Activated CD4-positive, alpha-beta T cell treated with anti-CD3 and anti-CD28 coated beads, Interleukin-2, Interleukin-4, amounts not matched to agents 100 ng/mL and 50 ng/mL, durations not matched to agents 16 hours and 8 hours (primary cell): ENCODE measurements at regions not wholly inside any gene's neighbourhood (a gene's known extent, or its start where the extent isn't known, plus 50 kb on each side); places are given as distances from the start of the nearest gene placed in this dataset.
"Not testable (repeated sequence)": the region's sequence is repeated elsewhere in the genome, so short reads cannot be mapped to it uniquely, and the experiment has no call there.

Experiments
- DNase-seq: peaks from one replicate; pipeline ENCODE4 v3.0.0-alpha.2; 2020; ENCODE audit warnings: low spot score

DNA sequence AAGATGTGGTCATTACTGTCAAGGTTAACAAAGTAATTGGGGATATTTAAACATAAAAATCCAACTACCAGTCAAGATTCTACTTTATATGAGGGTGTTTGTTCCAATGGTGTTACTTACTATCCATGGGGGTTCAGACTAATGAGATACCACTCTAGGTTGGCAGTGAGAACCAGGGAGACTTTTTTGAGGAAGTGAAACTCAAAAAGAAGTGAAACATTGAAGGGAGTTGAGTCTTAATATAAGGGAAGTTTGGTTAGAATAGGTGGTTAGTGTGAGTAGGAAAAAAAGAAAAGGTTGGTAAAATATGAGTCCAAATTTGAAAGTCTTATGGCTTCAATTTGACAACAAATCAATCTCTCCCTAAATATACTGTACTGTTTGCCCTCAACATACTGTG, 123.6 kb upstream of the ANK3 start:
- no peak for DNase-seq

DNA sequence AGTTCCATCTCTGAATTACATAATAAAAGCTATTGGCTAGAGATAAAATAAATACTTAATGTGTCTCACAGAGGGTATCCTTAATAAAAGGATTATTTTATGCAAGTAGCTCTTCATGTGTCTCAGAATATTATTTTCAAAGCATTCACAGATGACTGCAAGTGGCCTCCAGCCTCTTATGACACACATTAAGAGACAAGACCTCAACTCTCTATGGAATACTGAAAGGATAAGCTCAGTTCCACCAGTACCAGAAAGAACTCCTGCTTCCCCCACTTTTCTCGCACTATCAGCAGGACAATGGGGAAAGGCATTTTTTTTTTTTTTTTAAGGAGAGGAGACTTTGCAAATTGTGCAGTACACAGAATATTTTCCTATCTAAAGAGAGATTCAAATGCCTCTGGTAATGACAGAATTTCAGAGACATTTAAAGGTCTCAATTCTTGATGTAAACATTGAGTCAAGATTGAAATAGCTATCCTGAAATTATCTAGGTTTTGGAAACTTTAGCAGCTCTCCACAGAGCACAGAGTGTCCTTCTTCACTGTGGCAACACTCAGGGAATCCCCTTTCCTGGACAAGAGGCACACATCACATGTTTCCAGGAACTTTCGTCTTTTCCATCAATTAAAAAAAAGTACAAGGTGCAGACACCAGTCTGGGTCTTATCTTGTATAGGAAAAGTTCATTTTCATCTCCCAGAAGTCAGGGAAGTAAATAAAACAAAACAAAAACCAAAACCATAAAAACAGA, 122.0 kb upstream of the ANK3 start:
- DNase-seq: no peak

DNA sequence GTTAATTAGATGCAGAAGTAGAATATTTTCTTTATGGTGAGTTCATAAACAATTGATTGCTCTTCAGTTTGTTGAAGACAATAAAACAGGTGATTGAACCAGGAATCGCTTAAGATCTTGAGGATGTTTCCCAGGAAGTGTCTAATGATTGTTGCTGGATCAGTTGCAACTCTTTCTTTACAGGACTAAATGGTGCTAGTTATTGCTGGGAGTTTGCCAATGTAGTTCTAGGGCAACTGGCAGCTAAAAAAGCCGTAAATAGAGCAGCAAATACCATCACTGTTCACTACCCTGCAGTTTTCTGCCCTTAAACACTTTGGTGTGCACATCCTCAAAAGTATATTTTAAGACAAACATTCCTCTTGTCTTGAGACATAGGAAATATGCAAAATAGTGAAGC, 119.2 kb upstream of the ANK3 start:
- no peak for DNase-seq

DNA sequence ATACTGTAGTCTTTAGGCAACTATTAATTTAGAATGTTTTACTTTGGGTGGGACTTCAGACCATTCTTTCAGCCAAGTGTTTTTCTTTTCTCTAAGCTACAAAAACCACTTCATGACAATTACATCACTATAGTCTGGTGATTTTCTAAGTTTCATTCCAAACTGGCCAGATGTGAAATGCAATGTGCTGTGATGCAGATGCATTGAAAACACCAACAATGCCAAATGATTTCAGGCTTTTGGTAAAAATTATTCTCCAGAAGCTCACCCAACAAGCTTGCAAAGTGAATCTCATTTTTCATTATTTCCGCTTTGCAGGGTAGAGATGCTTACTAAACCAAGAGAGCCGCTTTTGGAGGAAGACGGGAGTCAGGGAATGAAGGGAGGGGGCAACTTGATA, 118.4 kb upstream of the ANK3 start:
- DNase-seq: no peak

DNA sequence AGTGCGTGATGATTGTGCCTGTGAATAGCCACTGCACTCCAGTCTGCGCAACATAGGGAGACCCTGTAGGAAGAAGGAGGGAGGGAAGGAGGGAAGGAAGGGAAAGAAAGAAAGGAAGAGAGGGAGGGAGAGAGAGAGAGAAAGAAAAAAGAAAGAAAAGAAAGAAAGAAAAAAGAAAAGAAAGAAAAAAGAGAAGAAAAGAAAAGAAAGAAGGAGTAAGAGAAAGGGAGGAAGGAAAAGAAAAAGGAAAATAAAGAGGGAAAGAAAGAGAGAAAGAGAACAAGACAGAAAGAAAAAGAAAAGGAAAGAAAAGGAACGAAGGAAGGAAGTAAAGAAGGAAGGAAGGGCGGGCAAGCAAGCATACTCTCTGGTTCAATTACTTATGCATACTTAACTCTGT, 112.9 kb upstream of the ANK3 start:
- no peak for DNase-seq

- no peak for DNase-seq
Measured at GRCh38 chr10:60498985-60499384, 109.3 kb upstream of the ANK3 start.

- no peak for DNase-seq
Measured at GRCh38 chr10:60497364-60497763, 107.7 kb upstream of the ANK3 start.

DNA sequence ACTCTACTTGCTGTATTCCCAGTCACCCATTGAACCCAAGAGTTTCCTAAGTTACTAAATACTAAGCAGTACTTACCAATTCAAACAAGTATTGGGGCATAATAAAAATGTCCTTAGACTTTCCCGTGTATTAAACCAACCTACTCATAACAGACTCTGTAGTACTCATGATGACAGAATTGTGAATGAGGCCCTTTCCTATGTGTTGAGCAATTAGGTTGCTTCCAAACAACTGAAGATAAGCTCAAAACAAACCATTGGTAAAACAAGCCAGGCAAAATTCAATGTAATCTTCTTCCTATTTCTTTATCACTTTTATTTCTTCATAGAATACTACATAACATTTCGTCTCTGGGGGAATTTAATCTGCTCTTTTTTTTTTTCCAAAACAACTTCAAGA, 106.5 kb upstream of the ANK3 start:
- no peak for DNase-seq

GRCh38 chr10:60495338-60496055, 105.8 kb upstream of the ANK3 start:
- DNase-seq: no peak

GRCh38 chr10:60494774-60495173, 105.1 kb upstream of the ANK3 start:
- DNase-seq: no peak

DNA sequence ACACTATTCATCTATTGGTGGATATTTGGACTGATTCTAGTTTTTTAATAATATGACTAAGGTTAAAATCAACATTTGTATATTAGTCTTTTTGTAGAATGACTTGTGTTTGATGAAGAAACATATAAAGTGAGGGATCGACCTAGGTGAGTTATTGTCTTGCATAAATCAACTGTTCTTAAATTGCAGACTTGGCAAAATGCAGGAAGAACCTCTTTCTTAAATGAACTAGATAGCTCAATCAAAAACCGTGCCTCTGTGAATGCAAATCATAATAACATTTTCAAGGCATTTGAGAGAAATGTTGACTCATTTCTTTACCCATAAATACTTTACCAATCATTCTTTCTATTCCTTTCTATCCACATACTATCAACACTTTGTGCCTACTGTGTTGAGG, 101.5 kb upstream of the ANK3 start:
- no peak for DNase-seq

DNA sequence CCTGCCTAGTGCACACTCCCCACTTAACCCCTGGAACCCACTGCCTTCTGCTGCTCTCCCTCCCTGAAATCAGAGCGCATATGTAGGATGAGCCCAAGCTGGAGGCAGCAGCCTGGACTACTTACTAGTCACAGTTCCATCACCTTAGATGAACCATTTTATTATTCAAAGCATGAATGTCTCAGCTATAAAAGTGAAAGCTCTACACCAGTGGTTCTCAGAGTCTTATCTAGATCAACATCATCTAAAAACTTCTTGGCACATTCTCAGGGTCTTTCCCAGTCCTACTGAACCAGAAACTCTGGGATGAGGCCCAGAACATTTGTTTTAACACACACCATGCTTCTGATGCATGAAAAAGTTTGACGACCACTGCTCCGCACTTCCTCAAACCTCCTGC, 100.3 kb upstream of the ANK3 start:
- no peak for DNase-seq

GRCh38 chr10:60488111-60488669, 98.5 kb upstream of the ANK3 start:
- DNase-seq: no peak

GRCh38 chr10:60487543-60487942, 97.9 kb upstream of the ANK3 start:
- no peak for DNase-seq

GRCh38 chr10:60485025-60485424, 95.3 kb upstream of the ANK3 start:
- DNase-seq: no peak

- DNase-seq: no peak
Measured at GRCh38 chr10:60480865-60481563, 91.3 kb upstream of the ANK3 start.

GRCh38 chr10:60479305-60480020, 89.8 kb upstream of the ANK3 start:
- peak; percentile 61 for DNase-seq

DNA sequence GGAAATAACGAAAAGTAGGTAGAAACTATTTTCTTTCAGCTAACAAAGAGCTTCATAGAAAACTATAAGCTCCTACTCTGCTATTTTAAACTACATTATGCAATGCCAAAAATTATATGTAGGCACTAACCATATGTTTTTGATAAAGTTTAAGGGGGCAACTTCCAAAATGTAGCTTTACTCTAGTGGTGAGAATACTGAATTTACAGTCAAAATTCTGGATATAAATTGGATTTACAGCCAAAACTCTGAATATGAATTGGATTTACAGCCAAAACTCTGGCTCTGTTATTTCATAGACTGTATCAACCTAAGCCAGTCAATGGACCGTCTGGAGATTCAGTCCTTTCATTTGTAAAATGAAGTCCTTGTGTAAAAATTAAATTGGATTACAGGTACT, 86.8 kb upstream of the ANK3 start:
- DNase-seq: no peak

GRCh38 chr10:60473557-60473956, 83.9 kb upstream of the ANK3 start:
- DNase-seq: no peak

DNA sequence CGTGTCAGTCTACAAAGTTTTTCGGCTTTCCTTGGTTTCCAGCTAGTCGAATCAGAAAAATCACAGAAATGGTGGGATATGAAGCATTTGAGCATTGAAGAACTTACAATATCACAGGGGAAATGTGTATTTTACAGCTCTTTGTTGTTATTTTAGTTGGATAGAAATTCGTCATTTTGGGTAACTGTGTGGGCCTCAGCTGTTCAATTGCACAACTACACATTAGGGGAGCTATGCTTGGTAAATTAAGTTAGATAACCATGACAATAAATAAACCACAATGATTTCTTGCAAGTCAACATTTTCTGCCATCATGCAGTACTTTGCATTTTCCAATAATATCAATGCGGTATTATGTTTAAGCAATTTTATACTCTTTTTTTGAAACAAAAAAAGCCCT, 80.4 kb upstream of the ANK3 start:
- no peak for DNase-seq

GRCh38 chr10:60469147-60469546, 79.5 kb upstream of the ANK3 start:
- not testable (repeated sequence) for DNase-seq

DNA sequence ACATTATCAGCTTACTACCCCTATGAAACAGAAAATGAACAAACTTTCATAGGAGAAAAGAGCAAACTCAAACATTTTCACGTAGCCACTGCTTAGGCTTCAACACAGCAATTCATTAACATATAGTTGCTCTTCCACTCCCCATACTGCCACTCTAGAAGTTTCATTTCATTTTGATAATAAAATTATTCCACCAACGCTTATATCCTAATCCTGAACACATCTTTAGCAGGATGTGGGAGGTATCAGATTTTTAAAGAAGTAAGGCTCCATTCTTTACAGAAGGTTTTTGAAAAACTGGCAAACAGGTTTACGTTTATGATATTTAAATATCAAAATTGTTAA, 77.5 kb upstream of the ANK3 start:
- no peak for DNase-seq
